Panc1 (cell line): ENCODE measurements at regions not wholly inside any gene's neighbourhood (a gene's known extent, or its start where the extent isn't known, plus 50 kb on each side); places are given as distances from the start of the nearest gene placed in this dataset.

ENCODE experiments used
- SIN3A ChIP-seq: IDR thresholded peaks from 2 replicates; pipeline ENCODE4 v1.6.1; 2012; ENCODE audit warnings: low read depth, mild to moderate bottlenecking, low read length, moderate library complexity, borderline replicate concordance; ENCODE audit not compliant: insufficient read depth
- TF ChIP-seq, protein P1 (sequence below): fragments of 450-650 bp; IDR thresholded peaks from 2 replicates; pipeline ENCODE4 v1.5.1; 2017; ENCODE audit warnings: mild to moderate bottlenecking

DNA sequence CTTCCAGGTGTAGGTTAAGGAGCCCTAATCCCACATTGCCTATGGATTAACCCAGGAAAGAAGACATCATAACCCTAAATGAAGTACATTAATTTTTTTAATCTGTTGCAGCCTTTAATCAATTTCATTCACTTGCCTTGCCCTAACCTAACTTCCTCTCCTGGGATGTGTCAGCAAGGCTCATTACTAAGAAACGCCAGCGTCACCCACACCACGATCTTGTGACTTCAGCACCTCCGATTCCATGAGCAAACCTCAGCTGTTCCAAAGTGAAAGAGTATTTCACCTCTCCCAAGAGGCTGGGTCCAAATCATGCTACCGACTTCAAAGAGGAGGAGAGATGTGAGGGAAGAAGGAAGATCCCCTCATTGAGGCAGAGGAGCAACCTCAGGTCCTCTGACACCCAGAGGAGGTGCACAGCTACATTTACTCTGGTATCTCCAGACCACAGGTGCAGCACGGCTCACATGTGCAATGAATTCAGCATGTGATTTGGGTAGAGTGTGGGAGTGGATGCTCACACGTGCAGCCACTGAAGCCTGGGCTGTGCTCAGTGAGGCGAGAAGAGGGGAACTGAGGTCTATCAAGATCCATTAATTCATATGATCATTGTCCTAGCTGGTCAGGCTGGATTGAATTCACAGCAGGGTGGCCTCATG is 134.1 kb downstream of the SLC30A10 start:
- TF ChIP-seq SIN3A = no peak
- TF ChIP-seq, protein P1, sequence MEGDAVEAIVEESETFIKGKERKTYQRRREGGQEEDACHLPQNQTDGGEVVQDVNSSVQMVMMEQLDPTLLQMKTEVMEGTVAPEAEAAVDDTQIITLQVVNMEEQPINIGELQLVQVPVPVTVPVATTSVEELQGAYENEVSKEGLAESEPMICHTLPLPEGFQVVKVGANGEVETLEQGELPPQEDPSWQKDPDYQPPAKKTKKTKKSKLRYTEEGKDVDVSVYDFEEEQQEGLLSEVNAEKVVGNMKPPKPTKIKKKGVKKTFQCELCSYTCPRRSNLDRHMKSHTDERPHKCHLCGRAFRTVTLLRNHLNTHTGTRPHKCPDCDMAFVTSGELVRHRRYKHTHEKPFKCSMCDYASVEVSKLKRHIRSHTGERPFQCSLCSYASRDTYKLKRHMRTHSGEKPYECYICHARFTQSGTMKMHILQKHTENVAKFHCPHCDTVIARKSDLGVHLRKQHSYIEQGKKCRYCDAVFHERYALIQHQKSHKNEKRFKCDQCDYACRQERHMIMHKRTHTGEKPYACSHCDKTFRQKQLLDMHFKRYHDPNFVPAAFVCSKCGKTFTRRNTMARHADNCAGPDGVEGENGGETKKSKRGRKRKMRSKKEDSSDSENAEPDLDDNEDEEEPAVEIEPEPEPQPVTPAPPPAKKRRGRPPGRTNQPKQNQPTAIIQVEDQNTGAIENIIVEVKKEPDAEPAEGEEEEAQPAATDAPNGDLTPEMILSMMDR = no peak
